Adrenal gland (tissue), 9 donors: ENCODE measurements at regions not wholly inside any gene's neighbourhood (a gene's known extent, or its start where the extent isn't known, plus 50 kb on each side); places are given as distances from the start of the nearest gene placed in this dataset.

Experiments
- DNase-seq, 7 donors: peaks; one replicate each; pipeline ENCODE4 v3.0.0-alpha.2; 2019 to 2020
- H3K27ac ChIP-seq, 5 donors: fragments of 200-600 bp; sonication (generic) in 4 of 5; 1 replicate in 3 of 5; 2 replicates in 2 of 5; pipeline versions ENCODE4 v1.5.1 to v1.8.0; 2016 to 2020; ENCODE audit warnings: mild to moderate bottlenecking in 1 of 5
- H3K27me3 ChIP-seq: fragments of 200-600 bp; 2 replicates; pipeline ENCODE4 v1.8.0; 2021
- H3K36me3 ChIP-seq, 2 donors: fragments of 200-600 bp; replicated peaks in 1 of 2; 1 replicate in 1 of 2; 2 replicates in 1 of 2; pipeline versions ENCODE4 v1.5.1 to v1.8.0; 2018 to 2022
- H3K4me1 ChIP-seq, 2 donors: fragments of 200-600 bp; replicated peaks in 1 of 2; 1 replicate in 1 of 2; 2 replicates in 1 of 2; pipeline versions ENCODE4 v1.5.1 to v1.8.0; 2018 to 2021
- H3K4me3 ChIP-seq, 4 donors: fragments of 200-600 bp; sonication (generic) in 3 of 4; one replicate each; pipeline ENCODE4 v1.5.1; 2016 to 2018
- H3K9me3 ChIP-seq, 3 donors: fragments of 200-600 bp; sonication (generic) in 1 of 3; replicated peaks in 1 of 3; 1 replicate in 2 of 3; 2 replicates in 1 of 3; pipeline versions ENCODE4 v1.5.1 to v1.8.0; 2016 to 2021
- CTCF ChIP-seq, 6 experiments: fragments of 450-650 bp in 4 of 6; fragments of 200-600 bp in 2 of 6; sonication (generic) in 1 of 6; IDR thresholded peaks; 1 replicate in 5 of 6; 2 replicates in 1 of 6; pipeline versions ENCODE4 v1.5.1 to v1.8.0; 2016 to 2021; ENCODE audit warnings: antibody characterized with exemption in 6 of 6, mild to moderate bottlenecking in 2 of 6, moderate library complexity in 1 of 6
- POLR2A ChIP-seq, 2 donors: fragments of 450-650 bp; IDR thresholded peaks; one replicate each; pipeline ENCODE4 v1.6.1; 2017; ENCODE audit warnings: antibody characterized with exemption in 2 of 2, mild to moderate bottlenecking in 2 of 2, moderate library complexity in 1 of 2
- WGBS, 4 donors: extraction: QIAGEN DNeasy Blood & Tissue Kit in 2 of 4; methylation state at CpG; one replicate each; pipeline versions ENCODE4 v1.1.5 to v1.1.7; 2013 to 2017; 5-methylcytosine and 5-hydroxymethylcytosine counted together
- intact Hi-C, 2 donors: fragments of 100-400 bp; cut with DNase I; formaldehyde crosslinking; loops; one replicate each; pipeline versions ENCODE4 v1.14.1 to v1.15.0; 2022 to 2023
- donor health status: healthy with polysubstance abuse.
- donor health status: Bipolar disorder and iron deficiency.
- donor health status: DM: yes; HTN: yes; CAD: no.
- donor health status: DM: no; HTN: no; CAD: no.
- donor health status: DM: no; HTN: no; CAD: no.

GRCh38 chr12:91890742-91891141 is 254.9 kb downstream of the BTG1 start:
- Histone ChIP-seq H3K4me1 (no peaks in the 10 kb centered on the region), H3K27me3 (no peaks in the 10 kb centered on the region), H3K4me3 (no peak overlapping the region), H3K27ac (no peak overlapping the region), H3K36me3 (no peaks in the 10 kb centered on the region), H3K9me3 (no peaks in the 10 kb centered on the region)
- WGBS, 4 donors = 95 to 99% (median 98%) methylated on average over 1 of the region's 1 CpG
- TF ChIP-seq POLR2A (IDR thresholded peaks at IDR 0.05) (no peak), CTCF (IDR thresholded peaks at IDR 0.05) (no peak)
- DNase-seq = no peak
- intact Hi-C loops = no loop called here

DNA sequence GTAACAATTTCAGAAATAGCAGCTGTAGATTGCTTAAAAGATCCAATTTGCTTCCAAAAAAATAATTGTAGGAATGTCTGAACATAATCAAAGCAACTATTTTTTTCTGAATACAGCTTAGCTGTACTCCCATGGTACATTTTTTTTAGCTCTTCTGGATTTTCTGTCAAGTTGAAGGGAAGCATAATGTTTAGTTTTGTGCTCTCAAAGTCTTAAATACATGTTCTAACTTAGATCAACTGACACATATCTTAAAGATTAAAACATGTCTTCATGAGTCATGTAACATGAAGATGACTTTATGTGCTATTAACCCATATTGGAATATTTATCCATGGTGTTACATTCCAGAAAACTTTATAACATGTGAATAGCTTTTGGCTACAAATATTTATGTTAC is 255.7 kb downstream of the BTG1 start:
- no peak for DNase-seq
- Histone ChIP-seq H3K27ac (no peak overlapping the region), H3K4me3 (no peak overlapping the region), H3K4me1 (no peaks in the 10 kb centered on the region), H3K27me3 (no peaks in the 10 kb centered on the region), H3K36me3 (no peaks in the 10 kb centered on the region), H3K9me3 (no peaks in the 10 kb centered on the region)
- intact Hi-C loops = no loop called here
- TF ChIP-seq CTCF (IDR thresholded peaks at IDR 0.05) (no peak), POLR2A (IDR thresholded peaks at IDR 0.05) (no peak)

DNA sequence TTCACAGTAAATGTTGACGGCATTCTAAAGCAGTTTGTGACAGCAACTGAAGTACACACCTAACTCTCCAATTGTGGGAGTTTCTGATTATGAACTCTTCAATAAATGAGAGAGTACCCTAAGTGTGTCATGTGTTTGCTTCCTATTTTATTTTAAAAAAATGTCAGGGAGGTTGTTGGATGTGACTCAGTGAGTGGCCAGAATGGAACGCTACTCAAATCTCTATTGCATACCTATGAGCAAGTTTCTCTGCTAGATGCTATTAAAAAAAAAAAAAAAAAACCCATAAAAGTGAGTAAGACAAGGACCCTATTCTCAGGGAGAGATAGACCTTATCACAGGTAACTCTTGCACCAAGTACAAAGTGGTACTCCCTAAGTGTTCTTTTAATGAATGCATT is 256.6 kb downstream of the BTG1 start:
- WGBS, 4 donors = 65 to 98% (median 95%) methylated on average over 2 of the region's 2 CpGs
- intact Hi-C loops = no loop called here
- TF ChIP-seq POLR2A (IDR thresholded peaks at IDR 0.05) (no peak), CTCF (IDR thresholded peaks at IDR 0.05) (no peak)
- Histone ChIP-seq H3K36me3 (no peaks in the 10 kb centered on the region), H3K27ac (no peak overlapping the region), H3K4me1 (no peaks in the 10 kb centered on the region), H3K27me3 (no peaks in the 10 kb centered on the region), H3K4me3 (no peak overlapping the region), H3K9me3 (no peaks in the 10 kb centered on the region)
- DNase-seq = no peak

DNA sequence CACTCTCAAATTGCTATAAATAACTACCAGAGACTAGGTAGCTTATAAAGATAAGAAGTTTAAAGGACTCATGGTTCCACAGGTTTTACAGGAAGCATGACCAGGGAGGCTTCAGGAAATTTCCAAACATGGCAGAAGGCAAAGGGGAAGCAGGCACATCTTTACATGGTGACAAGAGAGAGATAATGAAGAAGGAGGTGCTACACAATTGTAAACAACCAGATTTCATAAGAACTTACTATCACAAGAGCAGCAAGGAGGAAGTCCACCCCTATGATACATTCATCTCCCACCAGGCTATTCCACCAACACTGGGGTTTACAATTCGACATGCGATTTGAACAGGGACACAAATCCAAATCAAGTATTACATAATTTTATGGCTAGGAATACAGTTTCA is 257.7 kb downstream of the BTG1 start:
- DNase-seq = no peak
- Histone ChIP-seq H3K4me3 (no peak overlapping the region), H3K9me3 (no peaks in the 10 kb centered on the region), H3K27me3 (no peaks in the 10 kb centered on the region), H3K27ac (no peak overlapping the region), H3K4me1 (no peaks in the 10 kb centered on the region), H3K36me3 (no peaks in the 10 kb centered on the region)
- TF ChIP-seq POLR2A (IDR thresholded peaks at IDR 0.05) (no peak), CTCF (IDR thresholded peaks at IDR 0.05) (no peak)
- intact Hi-C loops = no loop called here
- WGBS, 4 donors = 92 to 100% (median 99%) methylated on average over 2 of the region's 2 CpGs
